ENCODE measurements at regions not wholly inside any gene's neighbourhood (a gene's known extent, or its start where the extent isn't known, plus 50 kb on each side); places are given as distances from the start of the nearest gene placed in this dataset.

GRCh38 chr1:226487921-226488320, 60.6 kb upstream of the STUM start:
- DNase-seq (no peak), ATAC-seq (no peak)
- intact Hi-C loops (cut with micrococcal nuclease) = no loop called here

- DNase-seq (no peak), ATAC-seq (no peak)
- intact Hi-C loops (cut with micrococcal nuclease) = no loop called here
Observed at GRCh38 chr1:226489718-226490425, 58.7 kb upstream of the STUM start.

GRCh38 chr1:226490426-226490809, 58.1 kb upstream of the STUM start:
- intact Hi-C loops (cut with micrococcal nuclease) = no loop called here
- DNase-seq (no peak), ATAC-seq (no peak)

- DNase-seq (no peak), ATAC-seq (no peak)
- intact Hi-C loops (cut with micrococcal nuclease) = no loop called here
Observed at GRCh38 chr1:226491093-226491850, 57.3 kb upstream of the STUM start.

- ATAC-seq (no peak), DNase-seq (no peak)
- intact Hi-C loops (cut with micrococcal nuclease) = no loop called here
Observed at GRCh38 chr1:226492426-226493137, 56.0 kb upstream of the STUM start.

GRCh38 chr1:226494092-226494609, 54.4 kb upstream of the STUM start:
- intact Hi-C loops (cut with micrococcal nuclease) = no loop called here
- no peak for ATAC-seq
- DNase-seq = no peak

- no peak for DNase-seq
- intact Hi-C loops (cut with micrococcal nuclease) = no loop called here
- no peak for ATAC-seq
Observed at GRCh38 chr1:226495716-226496115, 52.8 kb upstream of the STUM start.

- ATAC-seq (no peak), DNase-seq (no peak)
- intact Hi-C loops (cut with micrococcal nuclease) = no loop called here
Observed at GRCh38 chr1:226496453-226497015, 52.0 kb upstream of the STUM start.

- ATAC-seq (no peak), DNase-seq (no peak)
- intact Hi-C loops (cut with micrococcal nuclease) = no loop called here
Observed at GRCh38 chr1:226497276-226497833, 51.2 kb upstream of the STUM start.

GRCh38 chr1:226497991-226498639, 50.4 kb upstream of the STUM start:
- ATAC-seq = no peak
- intact Hi-C loops (cut with micrococcal nuclease) = no loop called here

GRCh38 chr1:226498640-226499008, 49.9 kb upstream of the STUM start:
- intact Hi-C loops (cut with micrococcal nuclease) = no loop called here
- ATAC-seq = no peak

More at GRCh38 chr1:226497991-226498639, 50.4 kb upstream of the STUM start:
- DNase-seq = no peak

More at GRCh38 chr1:226498640-226499008, 49.9 kb upstream of the STUM start:
- DNase-seq = no peak

Data from left ventricle myocardium superior (tissue), 1 donor.